H7 (cell line): ENCODE measurements at regions not wholly inside any gene's neighbourhood (a gene's known extent, or its start where the extent isn't known, plus 50 kb on each side); places are given as distances from the start of the nearest gene placed in this dataset.

Experiments used
- DNase-seq: peaks from one replicate; pipeline ENCODE4 v3.0.0; 2012
- H3K27me3 ChIP-seq: 2 replicates; pipeline ENCODE4 v1.6.0; 2011; ENCODE audit warnings: mild to moderate bottlenecking, low read length; ENCODE audit not compliant: control insufficient read depth, insufficient read depth
- H3K36me3 ChIP-seq: replicated peaks from 2 replicates; pipeline ENCODE4 v1.5.1; 2011; ENCODE audit warnings: low read length; ENCODE audit not compliant: control insufficient read depth, insufficient read depth
- H3K4me3 ChIP-seq: 2 replicates; pipeline ENCODE4 v1.5.1; 2011; ENCODE audit warnings: low read depth, mild to moderate bottlenecking, control low read depth, low read length, moderate library complexity; ENCODE audit not compliant: insufficient read depth

DNA sequence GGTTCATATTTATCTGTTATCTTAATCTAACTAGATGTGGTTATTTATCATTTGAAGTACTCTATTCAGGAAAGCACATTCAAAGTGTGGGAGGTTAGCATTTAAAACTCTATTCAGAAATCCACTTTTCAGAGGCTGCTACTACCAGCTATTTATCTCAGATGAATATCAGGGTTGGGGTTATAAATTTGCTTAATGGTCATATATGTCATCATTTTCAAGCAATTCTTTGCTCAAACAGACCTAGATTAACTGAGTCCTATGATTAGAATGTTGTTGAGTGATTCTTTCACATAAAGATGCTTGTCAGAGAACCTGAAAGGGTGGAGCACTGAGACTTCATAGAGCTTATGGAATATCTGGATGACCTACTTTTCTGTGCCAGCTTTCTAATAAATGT lies 436.9 kb upstream of the TGFBR2 start:
- DNase-seq, result no peak

DNA sequence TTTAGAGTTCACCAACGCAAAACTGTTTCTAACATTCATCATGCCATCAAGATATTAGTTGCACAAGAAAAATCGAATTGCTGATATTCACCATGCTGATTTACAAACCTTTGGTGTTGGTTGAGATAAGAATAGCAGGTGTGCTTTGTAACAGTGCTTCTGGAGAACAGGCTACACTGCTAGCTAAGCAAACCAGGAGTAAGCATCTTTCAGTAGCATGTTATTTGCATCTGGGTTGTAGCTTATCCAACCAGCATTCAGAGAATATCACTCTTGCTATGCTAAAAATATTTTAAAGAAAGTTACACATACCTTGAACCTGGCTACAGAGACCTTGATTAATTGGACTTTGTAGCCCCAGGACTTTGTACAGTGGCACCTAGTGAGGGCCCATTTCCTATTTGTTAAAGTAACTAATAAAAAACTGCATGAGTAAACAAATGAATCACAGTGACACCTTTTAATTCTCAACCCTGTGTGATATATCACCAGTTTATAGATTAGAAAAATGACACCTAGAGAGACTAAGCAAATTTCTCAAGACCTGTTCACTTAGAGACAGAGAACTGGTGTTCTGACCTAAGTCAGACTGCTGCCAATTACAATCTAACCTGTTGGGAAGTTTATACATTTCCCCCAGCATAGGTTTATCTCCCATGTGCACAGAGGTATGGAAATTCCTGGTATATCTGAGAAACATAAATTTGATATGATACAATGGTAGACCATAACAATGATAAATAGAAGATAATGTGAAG lies 435.5 kb upstream of the TGFBR2 start:
- Histone ChIP-seq H3K27me3 (no peaks in the 10 kb centered on the region), H3K36me3 (no peaks in the 10 kb centered on the region), H3K4me3 (no peak overlapping the region)
- DNase-seq, result no peak

More for the DNA sequence above, 436.9 kb upstream of the TGFBR2 start:
- Histone ChIP-seq H3K4me3 (no peak overlapping the region), H3K27me3 (no peaks in the 10 kb centered on the region), H3K36me3 (no peaks in the 10 kb centered on the region)

DNA sequence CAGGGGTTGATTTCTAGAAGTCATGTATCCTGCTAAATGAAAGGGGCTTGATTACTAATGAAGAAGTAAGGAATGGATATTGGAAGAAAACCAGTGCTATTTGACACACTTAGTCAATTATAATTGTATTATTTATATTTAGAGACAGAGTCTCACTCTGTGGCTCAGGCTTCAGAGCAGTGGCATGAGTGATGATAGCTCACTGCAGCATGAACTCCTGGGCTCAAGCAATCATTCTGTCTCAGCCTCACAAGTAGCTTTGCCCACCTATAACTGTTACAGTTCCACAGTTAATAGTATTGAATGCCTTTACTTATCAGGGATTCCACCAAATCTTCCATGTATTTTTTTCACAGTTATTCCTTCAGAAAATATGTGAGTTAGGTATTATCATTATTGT lies 432.0 kb upstream of the TGFBR2 start:
- H3K27me3 ChIP-seq, result no peaks in the 10 kb centered on the region

DNA sequence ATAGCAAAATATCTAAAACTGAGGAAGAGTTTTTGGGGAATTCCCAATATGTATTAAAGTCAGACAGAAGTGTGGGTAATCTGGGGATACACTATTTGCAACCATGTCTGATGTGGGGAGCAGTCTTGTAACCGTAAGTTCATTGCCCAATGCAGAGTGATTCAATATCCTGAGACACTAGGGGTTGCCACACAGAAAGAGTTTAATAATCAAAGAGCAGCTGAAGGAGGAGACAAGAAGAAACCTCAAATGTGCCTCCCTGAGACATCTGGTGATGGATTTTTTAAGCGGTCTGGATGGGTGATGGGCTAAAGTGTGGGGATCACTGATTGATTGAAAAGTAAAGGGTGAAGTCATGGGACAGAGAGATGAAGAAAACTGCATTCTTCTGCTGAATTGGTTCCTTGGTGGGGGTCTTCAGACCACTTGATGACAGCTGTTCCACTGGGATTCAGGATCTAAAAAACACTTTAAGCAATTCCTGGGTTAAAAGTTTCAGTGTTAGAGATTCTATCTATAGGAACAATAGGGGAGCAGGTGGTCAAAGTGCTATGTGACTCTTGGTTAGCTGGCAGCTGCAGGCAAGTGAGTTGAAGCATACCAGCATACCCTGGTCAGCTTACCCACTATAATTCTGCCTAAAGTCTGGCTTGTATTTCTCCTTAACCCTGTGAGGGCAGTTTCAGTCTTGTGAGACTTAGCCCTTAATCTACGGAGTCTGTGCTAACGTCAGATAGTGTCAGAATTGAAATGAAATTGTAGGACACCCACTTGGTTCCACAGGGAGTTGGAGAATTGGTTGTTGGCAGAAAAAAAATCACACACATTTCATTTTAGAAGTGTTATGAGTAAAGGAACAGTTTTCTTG lies 425.9 kb upstream of the TGFBR2 start:
- no peak for DNase-seq
- Histone ChIP-seq H3K27me3 (no peaks in the 10 kb centered on the region), H3K4me3 (no peak overlapping the region), H3K36me3 (no peaks in the 10 kb centered on the region)

More for the DNA sequence above, 432.0 kb upstream of the TGFBR2 start:
- Histone ChIP-seq H3K36me3 (no peaks in the 10 kb centered on the region), H3K4me3 (no peak overlapping the region)
- no peak for DNase-seq

DNA sequence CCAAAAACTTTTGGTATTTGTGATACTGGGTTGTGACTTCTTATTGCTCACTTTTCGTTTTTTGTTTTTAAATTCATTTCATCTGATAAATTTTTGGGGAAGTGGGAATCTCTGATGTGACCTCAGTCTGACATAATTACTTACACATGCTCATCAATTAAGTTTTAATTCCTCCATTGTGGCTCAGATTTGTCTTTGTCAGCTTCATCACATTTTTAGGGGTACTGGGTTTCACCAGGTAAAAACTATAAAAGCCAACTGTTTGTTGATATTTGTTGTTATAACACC lies 425.3 kb upstream of the TGFBR2 start:
- H3K36me3 ChIP-seq, result no peaks in the 10 kb centered on the region
- no peaks in the 10 kb centered on the region for H3K27me3 ChIP-seq
- no peak overlapping the region for H3K4me3 ChIP-seq
- DNase-seq, result no peak

DNA sequence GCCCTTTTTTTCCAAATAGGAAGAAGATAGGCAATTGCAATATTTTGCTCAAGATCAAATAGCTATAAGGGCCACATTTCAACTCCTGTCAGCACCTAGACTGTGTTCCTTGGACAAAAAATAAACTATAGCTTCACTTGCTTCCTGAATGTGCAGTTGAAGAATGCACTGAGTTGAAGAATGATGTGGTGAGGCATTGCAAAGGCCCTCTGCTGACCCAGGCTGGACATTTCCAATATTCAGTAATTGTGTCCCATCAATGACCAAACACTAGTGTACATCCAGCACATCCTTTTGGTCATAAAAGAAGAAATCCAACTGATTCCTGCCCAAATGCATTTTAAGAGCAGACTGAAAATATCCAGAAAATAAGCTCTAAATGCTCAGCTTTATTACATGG lies 424.8 kb upstream of the TGFBR2 start:
- Histone ChIP-seq H3K4me3 (no peak overlapping the region), H3K27me3 (no peaks in the 10 kb centered on the region), H3K36me3 (no peaks in the 10 kb centered on the region)
- no peak for DNase-seq

DNA sequence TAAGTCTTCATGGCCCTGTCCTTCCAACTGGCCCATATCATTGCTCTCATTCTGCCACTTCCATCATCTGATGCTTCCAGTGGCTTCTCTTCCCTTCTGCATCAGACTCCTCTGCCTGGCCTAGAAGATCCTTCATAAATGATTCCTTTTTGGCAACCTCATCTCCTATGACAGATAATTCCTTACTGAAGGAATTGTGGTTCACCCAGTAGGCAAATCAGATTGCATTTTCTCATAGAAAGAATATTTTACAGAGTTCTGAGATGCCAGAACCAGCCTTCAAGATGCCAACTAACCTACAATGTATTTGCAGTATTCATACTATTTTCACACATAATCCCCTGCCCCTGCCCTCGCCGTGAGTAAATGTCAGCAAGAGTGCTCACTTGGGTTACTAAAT lies 423.0 kb upstream of the TGFBR2 start:
- Histone ChIP-seq H3K4me3 (no peak overlapping the region), H3K36me3 (no peaks in the 10 kb centered on the region), H3K27me3 (no peaks in the 10 kb centered on the region)
- no peak for DNase-seq

DNA sequence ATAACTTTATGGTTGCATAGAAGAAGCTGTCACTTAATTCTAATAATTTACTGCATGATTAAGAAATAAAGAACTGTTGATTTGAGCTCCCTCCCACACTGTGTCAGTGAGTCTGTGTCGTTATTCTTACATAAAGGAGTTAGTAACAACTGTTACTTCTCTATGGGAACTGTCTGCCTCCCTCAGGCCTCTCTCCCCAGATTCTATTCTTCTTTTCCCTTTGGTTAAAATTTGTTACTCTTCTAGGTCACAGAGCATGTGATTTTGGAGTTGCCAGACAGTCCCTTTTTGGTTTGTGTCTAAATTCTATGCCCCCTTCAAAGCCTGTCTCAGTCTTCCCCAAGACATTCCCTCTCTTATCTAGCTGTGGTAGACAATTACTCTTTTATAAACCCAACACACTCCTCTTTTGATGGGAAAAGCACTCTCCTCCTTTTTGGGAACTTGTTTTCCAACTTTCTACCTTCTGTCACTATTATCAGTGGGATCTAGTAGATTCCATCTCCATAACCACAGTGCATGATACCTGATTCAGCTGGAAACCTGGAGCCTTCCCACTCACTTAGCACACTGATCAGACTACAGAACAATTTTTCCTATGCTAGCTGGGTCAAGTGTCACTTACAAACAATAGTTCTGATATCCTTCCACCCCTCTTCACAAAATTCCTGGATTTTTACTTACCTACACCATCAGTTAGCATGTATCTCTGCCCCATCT lies 422.1 kb upstream of the TGFBR2 start:
- Histone ChIP-seq H3K4me3 (no peak overlapping the region), H3K27me3 (no peaks in the 10 kb centered on the region), H3K36me3 (no peaks in the 10 kb centered on the region)
- no peak for DNase-seq

DNA sequence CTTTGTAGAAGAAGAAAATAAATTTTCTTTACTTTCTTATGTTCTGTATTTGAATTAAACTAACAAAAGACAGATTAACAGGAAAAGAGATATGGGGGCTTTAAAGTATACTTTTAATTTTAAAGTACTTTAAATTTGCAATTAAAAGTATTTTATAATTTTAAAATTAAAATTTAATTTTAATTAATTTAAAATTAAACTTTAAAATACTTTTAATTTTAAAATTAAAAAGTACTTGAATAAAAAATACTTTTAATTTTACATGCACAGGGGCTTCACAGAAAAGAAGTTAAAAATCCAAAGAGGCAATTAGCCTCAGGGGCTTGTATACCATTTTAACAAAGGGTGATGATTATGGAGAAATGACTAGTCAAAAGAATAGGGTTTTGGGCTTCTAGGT lies 420.5 kb upstream of the TGFBR2 start:
- Histone ChIP-seq H3K27me3 (no peaks in the 10 kb centered on the region), H3K36me3 (no peaks in the 10 kb centered on the region), H3K4me3 (no peak overlapping the region)
- no peak for DNase-seq

DNA sequence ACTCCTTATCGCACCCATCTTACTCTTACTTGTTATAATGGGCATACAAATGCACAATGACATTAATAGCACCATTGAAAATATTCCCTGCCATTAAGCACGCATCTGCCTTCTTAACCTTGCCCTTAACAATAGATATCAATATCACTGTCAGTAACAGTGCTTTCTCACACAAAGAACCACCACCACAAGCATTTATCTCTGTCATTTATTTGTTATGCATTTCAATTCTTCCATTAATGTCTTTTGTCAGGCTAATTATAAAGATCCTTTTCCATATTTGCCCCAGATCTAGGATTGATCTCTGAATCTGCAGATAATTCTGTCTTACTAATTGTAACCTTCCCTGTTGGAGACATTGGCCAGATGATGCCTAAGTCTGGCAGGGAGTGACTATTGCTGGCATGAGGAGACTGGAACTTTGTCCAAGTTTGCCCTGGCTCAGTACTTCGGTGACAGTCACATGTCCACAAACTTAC lies 419.6 kb upstream of the TGFBR2 start:
- Histone ChIP-seq H3K36me3 (no peaks in the 10 kb centered on the region), H3K4me3 (no peak overlapping the region)
- no peak for DNase-seq

DNA sequence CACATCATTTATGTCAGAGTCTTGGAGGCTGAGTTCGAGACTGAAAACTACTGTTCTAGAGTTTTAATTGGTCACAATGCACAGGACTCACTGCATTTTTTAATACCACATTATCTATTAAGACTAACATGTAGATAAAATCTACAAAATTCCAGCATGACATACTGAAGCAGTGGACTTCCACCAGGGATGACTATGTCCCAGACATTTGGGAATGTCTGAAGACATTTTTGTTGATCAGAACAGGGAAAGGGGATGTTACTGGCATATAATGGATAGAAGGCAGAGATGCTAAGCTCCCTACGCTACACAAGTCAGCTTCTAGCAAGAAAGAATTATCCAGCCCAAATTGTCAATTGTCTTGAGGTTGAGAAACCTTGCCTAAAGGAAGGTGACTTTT lies 419.0 kb upstream of the TGFBR2 start:
- no peaks in the 10 kb centered on the region for H3K36me3 ChIP-seq
- no peak overlapping the region for H3K4me3 ChIP-seq
- DNase-seq, result no peak
- no peaks in the 10 kb centered on the region for H3K27me3 ChIP-seq

More for the DNA sequence above, 419.6 kb upstream of the TGFBR2 start:
- H3K27me3 ChIP-seq, result no peaks in the 10 kb centered on the region

DNA sequence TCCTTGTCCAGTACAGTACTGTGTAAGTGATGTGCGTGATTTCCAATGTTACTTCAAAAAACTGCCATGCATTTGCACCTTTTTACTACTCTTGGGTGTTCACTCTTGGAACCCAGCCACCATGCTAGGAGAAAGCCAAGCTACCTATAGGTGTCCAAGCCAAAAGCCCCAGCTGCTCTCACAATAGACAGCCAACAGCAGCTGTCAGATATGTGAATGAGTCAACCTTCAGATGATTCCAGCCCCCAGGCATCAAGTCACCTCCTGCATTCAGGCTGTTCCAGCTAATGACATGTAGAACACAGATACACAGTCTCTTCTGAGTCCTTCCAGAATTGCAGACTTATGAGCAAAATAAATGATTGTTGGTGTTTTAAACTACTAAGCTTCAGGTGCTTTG lies 417.7 kb upstream of the TGFBR2 start:
- DNase-seq, result no peak
- no peaks in the 10 kb centered on the region for H3K27me3 ChIP-seq
- H3K36me3 ChIP-seq, result no peaks in the 10 kb centered on the region
- H3K4me3 ChIP-seq, result no peak overlapping the region

DNA sequence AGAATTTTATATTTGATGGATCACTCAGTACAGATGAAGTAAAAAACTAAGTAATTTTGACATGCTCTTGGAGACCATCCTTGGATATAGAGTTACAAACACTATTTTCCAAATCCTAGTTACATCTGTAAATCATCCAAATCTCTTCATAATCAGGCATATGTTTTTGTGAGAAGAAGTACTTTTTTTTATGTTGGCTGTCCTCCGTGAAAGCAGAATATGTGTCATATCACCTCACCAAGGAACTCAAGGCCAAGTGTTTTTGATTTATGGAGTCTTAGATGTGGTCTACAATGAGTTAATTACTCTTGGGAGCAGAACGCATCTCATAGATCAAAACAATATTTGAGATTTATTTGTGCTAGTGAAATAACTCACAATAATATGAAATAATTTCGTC lies 416.5 kb upstream of the TGFBR2 start:
- H3K27me3 ChIP-seq, result no peaks in the 10 kb centered on the region
- no peak overlapping the region for H3K4me3 ChIP-seq
- H3K36me3 ChIP-seq, result no peaks in the 10 kb centered on the region
- no peak for DNase-seq

DNA sequence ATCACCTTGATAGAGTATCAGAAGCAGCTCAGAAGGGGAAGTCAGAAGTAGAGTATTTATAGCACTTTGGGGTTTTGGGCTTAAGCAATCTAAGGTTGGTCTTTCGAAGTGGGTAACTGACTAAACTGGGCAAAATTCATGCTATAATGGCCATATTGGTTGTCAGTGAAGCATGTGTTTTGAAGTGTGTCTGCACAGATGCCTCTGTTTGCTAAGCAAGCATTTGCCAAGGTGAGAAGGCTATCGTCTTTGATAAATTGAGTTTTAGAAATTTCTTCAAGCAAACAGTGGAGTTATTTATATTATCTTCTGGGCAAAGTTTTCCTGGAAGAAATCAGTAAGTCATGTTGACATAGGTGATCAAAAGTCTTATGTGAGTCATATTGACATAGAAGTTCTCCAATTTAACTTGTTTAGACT lies 412.8 kb upstream of the TGFBR2 start:
- Histone ChIP-seq H3K36me3 (no peaks in the 10 kb centered on the region), H3K27me3 (no peaks in the 10 kb centered on the region), H3K4me3 (no peak overlapping the region)
- DNase-seq, result no peak

DNA sequence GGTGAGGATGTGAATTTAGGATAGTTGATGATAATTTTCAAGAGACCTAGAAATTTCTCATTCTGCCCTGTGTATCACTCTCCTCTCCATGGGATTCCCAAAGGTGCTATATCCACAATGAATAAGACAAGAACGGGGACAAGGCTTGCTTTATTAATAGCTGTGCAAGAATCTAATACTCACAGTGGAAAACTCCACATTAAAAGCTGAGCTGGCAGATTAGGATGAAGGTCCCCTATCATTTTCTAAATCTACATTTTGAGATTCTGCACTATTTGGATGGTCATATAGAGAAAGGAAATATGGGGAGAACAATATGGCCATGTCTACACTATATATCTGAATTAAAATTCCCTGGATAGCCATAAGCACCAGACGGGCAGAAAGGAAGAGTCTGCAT lies 411.0 kb upstream of the TGFBR2 start:
- Histone ChIP-seq H3K4me3 (no peak overlapping the region), H3K27me3 (no peaks in the 10 kb centered on the region), H3K36me3 (no peaks in the 10 kb centered on the region)
- no peak for DNase-seq
